ENCODE measurements at regions not wholly inside any gene's neighbourhood (a gene's known extent, or its start where the extent isn't known, plus 50 kb on each side); places are given as distances from the start of the nearest gene placed in this dataset.

GRCh38 chr16:35636480-35637230, 2177.2 kb downstream of the TP53TG3F start:
- TF ChIP-seq, protein P1, sequence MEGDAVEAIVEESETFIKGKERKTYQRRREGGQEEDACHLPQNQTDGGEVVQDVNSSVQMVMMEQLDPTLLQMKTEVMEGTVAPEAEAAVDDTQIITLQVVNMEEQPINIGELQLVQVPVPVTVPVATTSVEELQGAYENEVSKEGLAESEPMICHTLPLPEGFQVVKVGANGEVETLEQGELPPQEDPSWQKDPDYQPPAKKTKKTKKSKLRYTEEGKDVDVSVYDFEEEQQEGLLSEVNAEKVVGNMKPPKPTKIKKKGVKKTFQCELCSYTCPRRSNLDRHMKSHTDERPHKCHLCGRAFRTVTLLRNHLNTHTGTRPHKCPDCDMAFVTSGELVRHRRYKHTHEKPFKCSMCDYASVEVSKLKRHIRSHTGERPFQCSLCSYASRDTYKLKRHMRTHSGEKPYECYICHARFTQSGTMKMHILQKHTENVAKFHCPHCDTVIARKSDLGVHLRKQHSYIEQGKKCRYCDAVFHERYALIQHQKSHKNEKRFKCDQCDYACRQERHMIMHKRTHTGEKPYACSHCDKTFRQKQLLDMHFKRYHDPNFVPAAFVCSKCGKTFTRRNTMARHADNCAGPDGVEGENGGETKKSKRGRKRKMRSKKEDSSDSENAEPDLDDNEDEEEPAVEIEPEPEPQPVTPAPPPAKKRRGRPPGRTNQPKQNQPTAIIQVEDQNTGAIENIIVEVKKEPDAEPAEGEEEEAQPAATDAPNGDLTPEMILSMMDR (IDR thresholded peaks at IDR 0.05; ENCODE audit: low read depth, low read length) = no peak
- TF ChIP-seq EZH2phosphoT487 (IDR thresholded peaks at IDR 0.05; ENCODE audit: low read depth) = no peak

All from OCI-LY3 (cell line).